ENCODE measurements at regions not wholly inside any gene's neighbourhood (a gene's known extent, or its start where the extent isn't known, plus 50 kb on each side); places are given as distances from the start of the nearest gene placed in this dataset.

DNA sequence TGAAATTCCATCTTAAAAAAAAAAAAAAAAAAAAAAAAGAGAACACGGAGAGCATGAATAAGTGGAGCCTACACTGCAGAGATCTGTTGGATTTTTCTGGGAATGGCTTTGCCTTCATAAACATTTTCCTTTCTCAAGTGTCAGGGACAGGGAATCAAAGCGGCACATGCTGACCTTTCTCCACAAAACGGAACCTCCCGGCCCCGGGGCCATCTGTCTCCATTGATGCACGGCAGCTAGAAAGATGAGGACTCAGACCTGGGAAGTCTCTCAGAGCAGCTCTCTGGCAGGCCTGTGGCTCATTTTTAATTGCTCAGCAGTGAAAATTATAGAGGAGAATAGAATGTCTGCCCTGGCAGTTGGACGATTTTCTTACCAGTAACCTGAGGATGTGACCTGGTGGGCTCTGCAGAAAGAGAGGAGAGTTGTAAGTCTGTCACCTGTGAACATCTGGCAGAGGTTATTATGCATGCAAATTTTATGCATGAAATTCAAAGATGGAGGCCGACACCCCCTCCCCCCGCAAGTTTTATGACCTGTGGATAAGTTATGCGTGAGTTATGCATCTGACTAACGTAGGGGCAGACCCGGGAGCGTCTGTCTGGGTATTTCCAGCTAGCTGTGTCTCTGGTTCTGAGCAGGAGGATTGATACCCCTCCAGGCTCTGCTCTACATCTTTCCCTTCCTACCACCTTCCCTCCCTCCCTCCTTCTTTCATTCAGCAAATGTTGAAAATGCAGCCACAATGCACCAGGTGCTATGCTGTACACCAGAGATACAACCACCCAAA, 352.5 kb downstream of the CDH26 start:
- H3K4me3 ChIP-seq (ENCODE audit: low read length): no peak overlapping the region
- H3K27me3 ChIP-seq (ENCODE audit: control insufficient read depth, insufficient read depth, low read length): no peaks in the 10 kb centered on the region
- no peaks in the 10 kb centered on the region for H3K36me3 ChIP-seq (ENCODE audit: control insufficient read depth, insufficient read depth, low read length)
- H3K4me1 ChIP-seq (ENCODE audit: control insufficient read depth, insufficient read depth, low read length): peaks cover 8% of the 10 kb centered on the region
- H3K9ac ChIP-seq (ENCODE audit: low read length): no peak overlapping the region
- H3K9me3 ChIP-seq (ENCODE audit: control insufficient read depth, low read length): no peaks in the 10 kb centered on the region

- Histone ChIP-seq H3K4me1 (ENCODE audit: control insufficient read depth, insufficient read depth, low read length) (peaks cover 8% of the 10 kb centered on the region), H3K4me3 (ENCODE audit: low read length) (no peak overlapping the region), H3K9me3 (ENCODE audit: control insufficient read depth, low read length) (no peaks in the 10 kb centered on the region), H3K36me3 (ENCODE audit: control insufficient read depth, insufficient read depth, low read length) (no peaks in the 10 kb centered on the region), H3K27me3 (ENCODE audit: control insufficient read depth, insufficient read depth, low read length) (no peaks in the 10 kb centered on the region), H3K9ac (ENCODE audit: low read length) (no peak overlapping the region)
Observed at GRCh38 chr20:60313191-60313590, 355.0 kb downstream of the CDH26 start.

DNA sequence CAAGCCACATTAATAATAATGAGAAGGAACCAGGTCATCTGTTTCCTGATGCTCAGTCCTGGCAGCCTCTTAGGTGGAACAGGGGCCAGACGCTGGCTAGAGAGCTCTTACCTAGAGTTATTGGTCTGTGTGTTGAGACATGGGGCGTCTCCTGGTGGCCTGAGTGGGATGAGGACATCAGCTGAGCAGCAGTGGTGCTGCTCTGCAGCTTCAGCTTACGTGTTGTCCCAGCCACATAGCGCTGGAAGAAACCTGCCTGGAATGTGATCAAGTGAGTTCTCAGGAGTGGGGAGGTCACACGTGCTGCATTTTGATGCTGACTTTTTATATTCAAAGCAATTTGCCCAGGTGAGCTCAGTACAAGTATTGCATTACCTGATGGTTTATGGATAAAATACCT, 355.4 kb downstream of the CDH26 start:
- Histone ChIP-seq H3K9me3 (ENCODE audit: control insufficient read depth, low read length) (no peaks in the 10 kb centered on the region), H3K4me1 (ENCODE audit: control insufficient read depth, insufficient read depth, low read length) (peaks cover 8% of the 10 kb centered on the region), H3K9ac (ENCODE audit: low read length) (no peak overlapping the region), H3K36me3 (ENCODE audit: control insufficient read depth, insufficient read depth, low read length) (no peaks in the 10 kb centered on the region), H3K4me3 (ENCODE audit: low read length) (no peak overlapping the region), H3K27me3 (ENCODE audit: control insufficient read depth, insufficient read depth, low read length) (no peaks in the 10 kb centered on the region)

GRCh38 chr20:60314727-60315126, 356.5 kb downstream of the CDH26 start:
- H3K4me1 ChIP-seq (ENCODE audit: control insufficient read depth, insufficient read depth, low read length): peaks cover 8% of the 10 kb centered on the region
- H3K36me3 ChIP-seq (ENCODE audit: control insufficient read depth, insufficient read depth, low read length): no peaks in the 10 kb centered on the region
- no peaks in the 10 kb centered on the region for H3K27me3 ChIP-seq (ENCODE audit: control insufficient read depth, insufficient read depth, low read length)
- no peak overlapping the region for H3K4me3 ChIP-seq (ENCODE audit: low read length)
- no peaks in the 10 kb centered on the region for H3K9me3 ChIP-seq (ENCODE audit: control insufficient read depth, low read length)
- no peak overlapping the region for H3K9ac ChIP-seq (ENCODE audit: low read length)

GRCh38 chr20:60316476-60317158, 358.4 kb downstream of the CDH26 start:
- Histone ChIP-seq H3K9ac (ENCODE audit: low read length) (no peak overlapping the region), H3K4me1 (ENCODE audit: control insufficient read depth, insufficient read depth, low read length) (peaks cover 8% of the 10 kb centered on the region), H3K9me3 (ENCODE audit: control insufficient read depth, low read length) (no peaks in the 10 kb centered on the region), H3K27me3 (ENCODE audit: control insufficient read depth, insufficient read depth, low read length) (no peaks in the 10 kb centered on the region), H3K4me3 (ENCODE audit: low read length) (no peak overlapping the region), H3K36me3 (ENCODE audit: control insufficient read depth, insufficient read depth, low read length) (no peaks in the 10 kb centered on the region)

DNA sequence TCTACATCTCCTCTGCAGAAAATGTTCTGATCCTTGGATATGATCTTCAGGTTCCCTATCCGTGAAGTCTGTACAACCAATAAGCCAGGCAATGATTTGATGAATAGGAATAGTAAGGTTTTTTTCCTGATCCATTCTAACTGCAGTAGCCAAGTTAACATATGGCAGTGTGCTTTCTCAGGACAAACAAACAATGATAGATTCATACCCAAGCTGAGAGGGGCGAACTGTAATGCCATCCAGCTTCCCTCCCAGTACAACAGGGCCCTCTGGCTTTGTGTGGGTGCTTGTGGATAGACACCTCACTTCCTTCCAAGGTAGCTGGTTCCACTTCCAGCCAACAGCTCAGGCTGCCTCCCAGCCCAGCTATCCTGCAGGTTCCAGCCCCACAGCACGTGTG, 359.2 kb downstream of the CDH26 start:
- Histone ChIP-seq H3K36me3 (ENCODE audit: control insufficient read depth, insufficient read depth, low read length) (no peaks in the 10 kb centered on the region), H3K9me3 (ENCODE audit: control insufficient read depth, low read length) (no peaks in the 10 kb centered on the region), H3K4me1 (ENCODE audit: control insufficient read depth, insufficient read depth, low read length) (peaks cover 8% of the 10 kb centered on the region), H3K9ac (ENCODE audit: low read length) (no peak overlapping the region), H3K27me3 (ENCODE audit: control insufficient read depth, insufficient read depth, low read length) (no peaks in the 10 kb centered on the region), H3K4me3 (ENCODE audit: low read length) (no peak overlapping the region)

- H3K27me3 ChIP-seq (ENCODE audit: control insufficient read depth, insufficient read depth, low read length): no peaks in the 10 kb centered on the region
- H3K9ac ChIP-seq (ENCODE audit: low read length): no peak overlapping the region
- no peak overlapping the region for H3K4me3 ChIP-seq (ENCODE audit: low read length)
- H3K4me1 ChIP-seq (ENCODE audit: control insufficient read depth, insufficient read depth, low read length): no peaks in the 10 kb centered on the region
- no peaks in the 10 kb centered on the region for H3K36me3 ChIP-seq (ENCODE audit: control insufficient read depth, insufficient read depth, low read length)
- H3K9me3 ChIP-seq (ENCODE audit: control insufficient read depth, low read length): no peaks in the 10 kb centered on the region
Observed at GRCh38 chr20:60321601-60322000, 363.4 kb downstream of the CDH26 start.

- no peaks in the 10 kb centered on the region for H3K36me3 ChIP-seq (ENCODE audit: control insufficient read depth, insufficient read depth, low read length)
- no peaks in the 10 kb centered on the region for H3K9me3 ChIP-seq (ENCODE audit: control insufficient read depth, low read length)
- H3K27me3 ChIP-seq (ENCODE audit: control insufficient read depth, insufficient read depth, low read length): no peaks in the 10 kb centered on the region
- no peak overlapping the region for H3K4me3 ChIP-seq (ENCODE audit: low read length)
- H3K4me1 ChIP-seq (ENCODE audit: control insufficient read depth, insufficient read depth, low read length): no peaks in the 10 kb centered on the region
- no peak overlapping the region for H3K9ac ChIP-seq (ENCODE audit: low read length)
Observed at GRCh38 chr20:60326821-60327220, 368.6 kb downstream of the CDH26 start.

DNA sequence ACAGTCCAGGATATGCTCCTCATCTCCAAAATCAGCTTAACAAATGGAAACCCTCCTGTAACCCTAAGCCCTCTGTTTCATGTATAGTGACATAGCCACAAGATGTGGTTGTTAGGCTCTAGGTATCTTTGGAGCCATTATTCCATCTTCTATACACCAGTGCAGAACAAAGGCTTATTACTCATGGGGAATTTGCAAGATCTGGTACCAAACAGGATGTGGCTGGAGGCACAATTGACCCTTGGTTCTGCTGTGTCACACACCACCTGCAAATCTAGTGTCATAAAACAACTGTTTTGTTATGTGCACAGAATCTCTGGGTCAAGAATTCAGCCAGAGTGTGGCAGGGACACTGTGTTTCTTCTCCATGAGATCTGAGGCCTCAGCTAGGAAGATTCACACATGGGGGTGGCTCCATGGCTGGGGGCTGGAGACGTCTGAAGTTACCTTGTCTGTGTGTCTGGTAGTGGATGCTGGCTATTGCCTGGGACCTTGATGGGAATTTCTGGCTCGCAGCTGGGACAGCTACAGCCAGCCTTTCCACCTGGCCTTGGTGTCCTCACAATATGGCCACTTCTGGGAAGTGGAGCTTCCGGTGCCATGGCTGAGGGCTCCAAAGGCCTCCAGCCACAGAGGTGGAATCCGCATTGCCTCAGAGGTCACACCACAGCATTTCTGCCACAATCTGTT, 369.9 kb downstream of the CDH26 start:
- no peaks in the 10 kb centered on the region for H3K36me3 ChIP-seq (ENCODE audit: control insufficient read depth, insufficient read depth, low read length)
- no peak overlapping the region for H3K9ac ChIP-seq (ENCODE audit: low read length)
- H3K27me3 ChIP-seq (ENCODE audit: control insufficient read depth, insufficient read depth, low read length): no peaks in the 10 kb centered on the region
- no peak overlapping the region for H3K4me3 ChIP-seq (ENCODE audit: low read length)
- H3K9me3 ChIP-seq (ENCODE audit: control insufficient read depth, low read length): no peaks in the 10 kb centered on the region
- no peaks in the 10 kb centered on the region for H3K4me1 ChIP-seq (ENCODE audit: control insufficient read depth, insufficient read depth, low read length)

GRCh38 chr20:60330461-60330860, 372.2 kb downstream of the CDH26 start:
- Histone ChIP-seq H3K27me3 (ENCODE audit: control insufficient read depth, insufficient read depth, low read length) (no peaks in the 10 kb centered on the region), H3K9me3 (ENCODE audit: control insufficient read depth, low read length) (no peaks in the 10 kb centered on the region), H3K4me1 (ENCODE audit: control insufficient read depth, insufficient read depth, low read length) (no peaks in the 10 kb centered on the region), H3K36me3 (ENCODE audit: control insufficient read depth, insufficient read depth, low read length) (no peaks in the 10 kb centered on the region), H3K9ac (ENCODE audit: low read length) (no peak overlapping the region), H3K4me3 (ENCODE audit: low read length) (no peak overlapping the region)

- H3K9ac ChIP-seq (ENCODE audit: low read length): no peak overlapping the region
- no peak overlapping the region for H3K4me3 ChIP-seq (ENCODE audit: low read length)
Observed at GRCh38 chr20:60331688-60332300, 373.6 kb downstream of the CDH26 start.

DNA sequence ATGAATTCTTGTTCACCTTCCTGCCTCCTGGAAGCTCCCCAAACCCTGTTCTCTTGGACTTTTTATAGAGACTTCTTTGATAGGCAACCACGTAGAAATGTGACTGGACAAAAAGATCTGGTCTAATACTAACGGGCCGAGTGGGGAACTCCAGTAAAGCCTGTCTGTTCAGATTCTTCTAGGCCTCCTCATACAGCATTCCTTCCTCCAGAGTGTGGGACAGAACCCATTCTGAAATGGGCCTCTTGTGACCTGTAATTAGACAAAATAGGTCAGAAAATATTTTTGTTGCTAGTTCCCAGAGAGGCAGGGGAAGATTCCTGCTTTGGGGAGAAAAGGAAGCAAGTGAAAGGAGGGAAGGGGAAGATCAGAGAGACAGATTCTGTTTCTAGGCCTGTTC, 374.3 kb downstream of the CDH26 start:
- no peaks in the 10 kb centered on the region for H3K27me3 ChIP-seq (ENCODE audit: control insufficient read depth, insufficient read depth, low read length)
- no peak overlapping the region for H3K4me3 ChIP-seq (ENCODE audit: low read length)
- H3K9ac ChIP-seq (ENCODE audit: low read length): no peak overlapping the region
- H3K36me3 ChIP-seq (ENCODE audit: control insufficient read depth, insufficient read depth, low read length): no peaks in the 10 kb centered on the region
- no peaks in the 10 kb centered on the region for H3K9me3 ChIP-seq (ENCODE audit: control insufficient read depth, low read length)
- H3K4me1 ChIP-seq (ENCODE audit: control insufficient read depth, insufficient read depth, low read length): no peaks in the 10 kb centered on the region

More at GRCh38 chr20:60331688-60332300, 373.6 kb downstream of the CDH26 start:
- H3K4me1 ChIP-seq (ENCODE audit: control insufficient read depth, insufficient read depth, low read length): no peaks in the 10 kb centered on the region
- H3K36me3 ChIP-seq (ENCODE audit: control insufficient read depth, insufficient read depth, low read length): no peaks in the 10 kb centered on the region
- H3K27me3 ChIP-seq (ENCODE audit: control insufficient read depth, insufficient read depth, low read length): no peaks in the 10 kb centered on the region
- no peaks in the 10 kb centered on the region for H3K9me3 ChIP-seq (ENCODE audit: control insufficient read depth, low read length)
